ENCODE measurements at regions not wholly inside any gene's neighbourhood (a gene's known extent, or its start where the extent isn't known, plus 50 kb on each side); places are given as distances from the start of the nearest gene placed in this dataset.
"Not testable (repeated sequence)": the region's sequence is repeated elsewhere in the genome, so short reads cannot be mapped to it uniquely, and the experiment has no call there.

GRCh38 chr4:149870008-149870407 is 54.4 kb upstream of the IQCM start:
- DNase-seq = no peak

GRCh38 chr4:149881744-149882143 is 66.1 kb upstream of the IQCM start:
- no peak for DNase-seq

- no peak for DNase-seq
These were observed 66.6 kb upstream of the IQCM start for GRCh38 chr4:149882251-149882650.

- DNase-seq = no peak
These were observed 68.4 kb upstream of the IQCM start for GRCh38 chr4:149884046-149884445.

GRCh38 chr4:149884529-149885181 is 69.0 kb upstream of the IQCM start:
- no peak for DNase-seq

- DNase-seq = no peak
These were observed 70.3 kb upstream of the IQCM start for GRCh38 chr4:149885896-149886295.

GRCh38 chr4:149886786-149887490 is 71.3 kb upstream of the IQCM start:
- DNase-seq = no peak

- no peak for DNase-seq
These were observed 74.3 kb upstream of the IQCM start for GRCh38 chr4:149889991-149890390.

- no peak for DNase-seq
These were observed 74.9 kb upstream of the IQCM start for GRCh38 chr4:149890531-149890930.

- no peak for DNase-seq
These were observed 75.8 kb upstream of the IQCM start for GRCh38 chr4:149891426-149891825.

GRCh38 chr4:149896432-149896831 is 80.8 kb upstream of the IQCM start:
- DNase-seq = no peak

GRCh38 chr4:149897783-149898182 is 82.1 kb upstream of the IQCM start:
- DNase-seq = peak; percentile 4

GRCh38 chr4:149901128-149901527 is 85.5 kb upstream of the IQCM start:
- no peak for DNase-seq

GRCh38 chr4:149902242-149902641 is 86.6 kb upstream of the IQCM start:
- DNase-seq = no peak

- no peak for DNase-seq
These were observed 94.5 kb upstream of the IQCM start for GRCh38 chr4:149910177-149910576.

- no peak for DNase-seq
These were observed 95.1 kb upstream of the IQCM start for GRCh38 chr4:149910604-149911350.

- DNase-seq = no peak
These were observed 95.7 kb upstream of the IQCM start for GRCh38 chr4:149911354-149911753.

GRCh38 chr4:149912000-149912399 is 96.4 kb upstream of the IQCM start:
- DNase-seq = no peak

GRCh38 chr4:149914119-149915115 is 98.8 kb upstream of the IQCM start:
- peak; percentile 11 for DNase-seq

GRCh38 chr4:149915735-149916134 is 100.1 kb upstream of the IQCM start:
- not testable (repeated sequence) for DNase-seq

GRCh38 chr4:149923736-149924135 is 108.1 kb upstream of the IQCM start:
- DNase-seq = no peak

- no peak for DNase-seq
These were observed 111.9 kb upstream of the IQCM start for GRCh38 chr4:149927514-149927913.

GRCh38 chr4:149928507-149928906 is 112.9 kb upstream of the IQCM start:
- no peak for DNase-seq

All from NCI-H2171 (cell line).